IMR-90 (cell line): ENCODE measurements at regions not wholly inside any gene's neighbourhood (a gene's known extent, or its start where the extent isn't known, plus 50 kb on each side); places are given as distances from the start of the nearest gene placed in this dataset.
A peak's percentile ranks its signal among the peaks of the same experiment; 100 is the strongest.
"Not testable (repeated sequence)": the region's sequence is repeated elsewhere in the genome, so short reads cannot be mapped to it uniquely, and the experiment has no call there.

Source experiments
- ATAC-seq: fragments of 200-7000 bp; cut with Tn5 transposase; 2 replicates; pipeline ENCODE4 v1.9.1; 2020; ENCODE audit warnings: low read depth, mild to moderate bottlenecking, moderate library complexity
- BruUV-seq: library from RNA; stranded (reverse); fragments of 400-500 nt; replicated peaks from 2 replicates; lab custom pipeline; 2021; lab: Mats Ljungman, UMichigan
- CTCF ChIA-PET: fragments of 300-600 bp; formaldehyde crosslinking; extraction: SDS; loops from one replicate; lab custom pipeline; 2021; ENCODE audit warnings: antibody characterized with exemption; lab: Yijun Ruan, JAX
- POLR2A ChIA-PET: fragments of 300-600 bp; sonication (Branson Sonifier 250); formaldehyde crosslinking; loops from one replicate; lab custom pipeline; 2022; ENCODE audit warnings: antibody characterized with exemption; ENCODE audit not compliant: unreplicated experiment; lab: Charles Lee
- DNase-seq: peaks from one replicate; pipeline ENCODE4 v3.0.0; 2013
- H2AFZ ChIP-seq: replicated peaks from 2 replicates; pipeline ENCODE3; 2013; ENCODE audit warnings: low read length, mild to moderate bottlenecking; ENCODE audit not compliant: poor library complexity
- H2AK5ac ChIP-seq: 2 replicates; pipeline ENCODE4 v1.6.1; 2013; ENCODE audit warnings: low read depth, low read length, inconsistent platforms
- H2AK9ac ChIP-seq: replicated peaks from 2 replicates; pipeline ENCODE3; 2013; ENCODE audit warnings: mild to moderate bottlenecking, low read depth, low read length, moderate library complexity; ENCODE audit not compliant: poor library complexity
- H2BK120ac ChIP-seq: 2 replicates; pipeline ENCODE4 v1.6.1; 2013; ENCODE audit warnings: low read depth, low read length, inconsistent platforms
- H2BK15ac ChIP-seq: 3 replicates; pipeline ENCODE4 v1.6.1; 2013; ENCODE audit warnings: low read depth, low read length, inconsistent platforms
- H2BK20ac ChIP-seq: 2 replicates; pipeline ENCODE4 v1.6.1; 2013; ENCODE audit warnings: low read depth, mild to moderate bottlenecking, inconsistent platforms, low read length, moderate library complexity
- H2BK5ac ChIP-seq: 2 replicates; pipeline ENCODE4 v1.6.1; 2013; ENCODE audit warnings: mild to moderate bottlenecking, low read depth, low read length, inconsistent platforms; ENCODE audit not compliant: poor library complexity, severe bottlenecking
- H3K14ac ChIP-seq: replicated peaks from 2 replicates; pipeline ENCODE4 v1.6.1; 2013; ENCODE audit warnings: low read depth, low read length, inconsistent platforms
- H3K18ac ChIP-seq: 2 replicates; pipeline ENCODE4 v1.6.1; 2013; ENCODE audit warnings: low read depth, low read length, control low read depth
- H3K23ac ChIP-seq: 2 replicates; pipeline ENCODE4 v1.6.1; 2013; ENCODE audit warnings: low read depth, low read length, inconsistent platforms
- H3K27ac ChIP-seq: 2 replicates; pipeline ENCODE4 v1.5.1; 2013; ENCODE audit warnings: mild to moderate bottlenecking, control low read depth, low read length; ENCODE audit not compliant: insufficient read depth
- H3K27me3 ChIP-seq: 2 replicates; pipeline ENCODE4 v1.6.1; 2013; ENCODE audit warnings: low read length; ENCODE audit not compliant: control insufficient read depth, insufficient read depth
- H3K36me3 ChIP-seq: 2 replicates; pipeline ENCODE4 v1.6.1; 2013; ENCODE audit warnings: low read length, mixed read lengths; ENCODE audit not compliant: control insufficient read depth, insufficient read depth
- H3K4ac ChIP-seq: 2 replicates; pipeline ENCODE4 v1.6.1; 2013; ENCODE audit warnings: low read depth, low read length, inconsistent platforms
- H3K4me1 ChIP-seq: 2 replicates; pipeline ENCODE4 v1.6.1; 2013; ENCODE audit warnings: low read length, mixed read lengths; ENCODE audit not compliant: control insufficient read depth, insufficient read depth
- H3K4me2 ChIP-seq: 2 replicates; pipeline ENCODE4 v1.6.1; 2013; ENCODE audit warnings: low read depth, mild to moderate bottlenecking, control low read depth, low read length, moderate library complexity
- H3K4me3 ChIP-seq: 2 replicates; pipeline ENCODE4 v1.5.1; 2013; ENCODE audit warnings: low read depth, mild to moderate bottlenecking, control low read depth, low read length, moderate library complexity; ENCODE audit not compliant: insufficient read depth
- H3K56ac ChIP-seq: 2 replicates; pipeline ENCODE4 v1.6.1; 2013; ENCODE audit warnings: low read length, inconsistent platforms; ENCODE audit not compliant: insufficient read depth; ENCODE audit errors: extremely low read depth
- H3K79me1 ChIP-seq, 2 experiments: 2 replicates each; pipeline ENCODE4 v1.6.1; 2013; ENCODE audit warnings: low read length in 2 of 2, inconsistent platforms in 1 of 2, low read depth in 1 of 2
- H3K9ac ChIP-seq: 2 replicates; pipeline ENCODE4 v1.6.1; 2013; ENCODE audit warnings: low read depth, low read length, control low read depth
- H3K9me1 ChIP-seq: 2 replicates; pipeline ENCODE4 v1.6.1; 2013; ENCODE audit warnings: low read length, inconsistent platforms; ENCODE audit not compliant: insufficient read depth
- H3K9me3 ChIP-seq: 2 replicates; pipeline ENCODE4 v1.6.1; 2013; ENCODE audit warnings: low read length; ENCODE audit not compliant: control insufficient read depth, insufficient read depth
- H4K20me1 ChIP-seq: 2 replicates; pipeline ENCODE4 v1.6.1; 2013; ENCODE audit warnings: low read length, inconsistent platforms; ENCODE audit not compliant: insufficient read depth
- H4K5ac ChIP-seq: 2 replicates; pipeline ENCODE4 v1.6.1; 2013; ENCODE audit warnings: mild to moderate bottlenecking, low read depth, low read length, control low read depth
- H4K8ac ChIP-seq, 2 experiments: 2 replicates each; pipeline ENCODE4 v1.6.1; 2013; ENCODE audit warnings: low read depth in 2 of 2, low read length in 2 of 2, control low read depth in 1 of 2, inconsistent platforms in 1 of 2
- H4K91ac ChIP-seq: 2 replicates; pipeline ENCODE4 v1.6.1; 2013; ENCODE audit warnings: low read depth, low read length, inconsistent platforms; ENCODE audit not compliant: insufficient read depth
- WGBS, 2 experiments: methylation state at CpG; one replicate each; pipeline versions ENCODE4 v1.1.5 to v1.1.7; 2013; ENCODE audit warnings: missing lambda C conversion rate in 2 of 2; ENCODE audit not compliant: insufficient read length in 1 of 2; ENCODE audit errors: extremely low coverage in 2 of 2; 5-methylcytosine and 5-hydroxymethylcytosine counted together
- dilution Hi-C: fragments of 300-500 bp; cut with HindIII; formaldehyde crosslinking; loops from one replicate; pipeline ENCODE4 v1.14.3; 2018; ENCODE audit warnings: low sequenced_read_pairs; ENCODE audit not compliant: unreplicated experiment
- in situ Hi-C: fragments of 300-500 bp; cut with MboI; formaldehyde crosslinking; loops from 3 replicates; pipeline ENCODE4 v1.14.3; 2019; ENCODE audit warnings: low sequenced_read_pairs, inconsistent platforms, mixed read lengths
- intact Hi-C: fragments of 100-400 bp; cut with micrococcal nuclease; formaldehyde crosslinking; loops from 2 replicates; pipeline ENCODE4 v1.10.0; 2022

GRCh38 chr15:31649634-31650033 is 323.0 kb downstream of the KLF13 start:
- H3K27ac ChIP-seq, H2AK5ac ChIP-seq, POLR2A ChIA-PET, H4K91ac ChIP-seq, H3K23ac ChIP-seq, in situ Hi-C loops, BruUV-seq, H3K56ac ChIP-seq, ATAC-seq, H2BK5ac ChIP-seq, H3K14ac ChIP-seq, DNase-seq, H2BK15ac ChIP-seq, H3K79me1 ChIP-seq, H4K8ac ChIP-seq, CTCF ChIA-PET, H3K9ac ChIP-seq, H3K18ac ChIP-seq, H3K9me3 ChIP-seq, H3K4me2 ChIP-seq, H3K27me3 ChIP-seq, H2AFZ ChIP-seq, H3K4me3 ChIP-seq, H3K9me1 ChIP-seq, H3K4me1 ChIP-seq, H2BK20ac ChIP-seq, dilution Hi-C loops, H3K36me3 ChIP-seq, H4K20me1 ChIP-seq, H4K5ac ChIP-seq, H3K4ac ChIP-seq, H2BK120ac ChIP-seq, H2AK9ac ChIP-seq: not testable (repeated sequence)
- intact Hi-C loops = loop anchor here (10.0 kb wide), 1 partner anchor 215 kb away; no protein-coding TSS in a partner anchor
- no CpG with 5 or more reads among the region's 7 CpGs for WGBS, 2 experiments

GRCh38 chr15:31650055-31650701 is 323.5 kb downstream of the KLF13 start:
- H4K91ac ChIP-seq, BruUV-seq, H2BK20ac ChIP-seq, H4K8ac ChIP-seq, H2AK9ac ChIP-seq, H2AFZ ChIP-seq, H4K20me1 ChIP-seq, H3K4me3 ChIP-seq, H3K23ac ChIP-seq, dilution Hi-C loops, H3K4me2 ChIP-seq, DNase-seq, H2BK5ac ChIP-seq, H2AK5ac ChIP-seq, H3K14ac ChIP-seq, H3K79me1 ChIP-seq, H3K56ac ChIP-seq, in situ Hi-C loops, H3K36me3 ChIP-seq, H3K27ac ChIP-seq, CTCF ChIA-PET, POLR2A ChIA-PET, H3K4ac ChIP-seq, H2BK15ac ChIP-seq, H3K9me1 ChIP-seq, H4K5ac ChIP-seq, H3K4me1 ChIP-seq, H3K9me3 ChIP-seq, H2BK120ac ChIP-seq, H3K27me3 ChIP-seq, H3K18ac ChIP-seq, H3K9ac ChIP-seq: not testable (repeated sequence)
- WGBS, 2 experiments = no CpG with 5 or more reads among the region's 6 CpGs
- intact Hi-C loops = loop anchor here (10.0 kb wide), 1 partner anchor 215 kb away; no protein-coding TSS in a partner anchor
- ATAC-seq = peak; percentile 48
